Fibroblast of pulmonary artery (primary cell): ENCODE measurements at regions not wholly inside any gene's neighbourhood (a gene's known extent, or its start where the extent isn't known, plus 50 kb on each side); places are given as distances from the start of the nearest gene placed in this dataset.
A peak's percentile ranks its signal among the peaks of the same experiment; 100 is the strongest.

ENCODE experiments used
- DNase-seq: peaks from one replicate; pipeline ENCODE4 v3.0.0-alpha.2; 2010; ENCODE audit warnings: low read depth
- H3K4me3 ChIP-seq: replicated peaks from 2 replicates; pipeline ENCODE4 v1.5.1; 2011; ENCODE audit warnings: low read depth, mild to moderate bottlenecking, control low read depth, low read length, moderate library complexity
- TF ChIP-seq, protein P1 (sequence below): IDR thresholded peaks from 2 replicates; pipeline ENCODE4 v1.5.1; 2011; ENCODE audit warnings: mild to moderate bottlenecking, control low read depth, low read length, inconsistent platforms; ENCODE audit errors: missing control alignments

DNA sequence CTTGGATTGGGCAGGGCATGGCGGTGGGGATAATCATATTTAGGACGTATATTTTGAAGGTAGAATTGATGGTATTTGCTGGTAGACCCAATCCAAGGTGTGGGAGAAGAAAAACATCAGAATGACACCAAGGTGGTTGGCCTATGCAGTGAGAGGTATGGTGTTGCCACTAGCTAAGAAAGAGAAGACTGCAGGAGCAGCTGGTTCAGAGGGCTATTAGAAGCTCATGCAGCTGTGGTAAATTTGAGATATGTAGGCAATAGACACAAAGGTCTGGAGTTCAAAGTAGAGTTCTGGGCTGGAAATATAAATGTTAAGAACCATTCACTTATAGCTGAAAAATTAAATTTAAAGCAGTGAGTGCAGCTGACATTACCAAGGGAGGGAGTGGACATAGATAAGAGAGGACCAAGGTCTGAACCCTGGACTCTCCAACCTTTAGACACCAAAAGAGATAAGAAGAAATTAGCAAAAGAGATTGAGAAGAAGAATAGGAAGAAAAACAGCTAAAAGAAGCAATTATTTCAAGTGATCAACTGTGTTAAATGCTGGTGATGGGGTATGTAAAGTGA is 74.7 kb upstream of the FAM169A start:
- no peak for DNase-seq
- H3K4me3 ChIP-seq, result no peak overlapping the region
- TF ChIP-seq, protein P1, sequence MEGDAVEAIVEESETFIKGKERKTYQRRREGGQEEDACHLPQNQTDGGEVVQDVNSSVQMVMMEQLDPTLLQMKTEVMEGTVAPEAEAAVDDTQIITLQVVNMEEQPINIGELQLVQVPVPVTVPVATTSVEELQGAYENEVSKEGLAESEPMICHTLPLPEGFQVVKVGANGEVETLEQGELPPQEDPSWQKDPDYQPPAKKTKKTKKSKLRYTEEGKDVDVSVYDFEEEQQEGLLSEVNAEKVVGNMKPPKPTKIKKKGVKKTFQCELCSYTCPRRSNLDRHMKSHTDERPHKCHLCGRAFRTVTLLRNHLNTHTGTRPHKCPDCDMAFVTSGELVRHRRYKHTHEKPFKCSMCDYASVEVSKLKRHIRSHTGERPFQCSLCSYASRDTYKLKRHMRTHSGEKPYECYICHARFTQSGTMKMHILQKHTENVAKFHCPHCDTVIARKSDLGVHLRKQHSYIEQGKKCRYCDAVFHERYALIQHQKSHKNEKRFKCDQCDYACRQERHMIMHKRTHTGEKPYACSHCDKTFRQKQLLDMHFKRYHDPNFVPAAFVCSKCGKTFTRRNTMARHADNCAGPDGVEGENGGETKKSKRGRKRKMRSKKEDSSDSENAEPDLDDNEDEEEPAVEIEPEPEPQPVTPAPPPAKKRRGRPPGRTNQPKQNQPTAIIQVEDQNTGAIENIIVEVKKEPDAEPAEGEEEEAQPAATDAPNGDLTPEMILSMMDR, result no peak

DNA sequence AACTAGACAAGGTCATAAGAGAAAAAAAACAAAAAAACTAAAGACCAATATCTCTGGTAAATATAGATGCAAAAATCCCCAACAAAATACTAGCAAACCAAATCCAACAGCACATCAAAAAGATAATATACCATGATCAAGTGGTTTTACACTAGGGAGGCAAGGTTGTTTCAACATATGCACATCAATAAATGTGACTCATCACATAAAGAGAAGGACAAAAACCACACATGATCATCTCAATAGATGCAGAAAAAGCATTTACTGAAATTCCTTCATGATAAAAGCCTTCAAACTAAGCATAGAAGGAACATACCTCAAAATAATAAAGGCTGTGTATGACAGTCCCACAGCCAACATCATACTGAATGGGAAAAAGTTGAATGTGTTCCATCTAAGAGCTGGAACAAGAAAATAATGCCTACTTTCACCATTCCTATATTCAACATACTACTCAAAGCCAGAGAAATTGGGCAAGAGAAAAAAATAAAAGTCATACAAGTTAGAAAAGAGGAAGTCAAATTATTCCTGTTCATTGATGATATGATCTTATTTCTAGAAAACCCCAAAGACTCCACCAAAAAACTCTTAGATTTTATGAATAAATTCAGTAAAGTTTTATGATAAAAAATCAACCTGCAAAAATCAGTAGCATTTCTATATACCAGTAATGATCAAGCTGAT is 72.2 kb upstream of the FAM169A start:
- TF ChIP-seq, protein P1, result no peak
- H3K4me3 ChIP-seq, result no peak overlapping the region
- DNase-seq, result peak; percentile 5

DNA sequence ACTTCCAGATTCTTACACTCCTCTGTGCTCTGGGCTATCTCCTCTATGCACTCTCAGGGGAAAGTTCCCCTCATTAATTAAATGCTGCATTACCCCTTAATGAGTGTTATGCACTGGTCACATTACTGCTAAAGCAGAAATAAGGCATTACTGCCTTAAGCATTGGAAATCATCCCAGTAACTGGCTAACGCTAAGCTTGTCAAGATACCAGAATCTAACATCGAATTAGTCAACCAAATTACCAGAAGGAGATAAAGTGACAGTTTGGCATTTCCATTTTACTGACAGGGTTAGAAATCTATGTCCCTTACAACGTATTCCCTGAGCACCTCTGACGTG is 69.5 kb upstream of the FAM169A start:
- no peak overlapping the region for H3K4me3 ChIP-seq
- DNase-seq, result no peak
- TF ChIP-seq, protein P1, result no peak

DNA sequence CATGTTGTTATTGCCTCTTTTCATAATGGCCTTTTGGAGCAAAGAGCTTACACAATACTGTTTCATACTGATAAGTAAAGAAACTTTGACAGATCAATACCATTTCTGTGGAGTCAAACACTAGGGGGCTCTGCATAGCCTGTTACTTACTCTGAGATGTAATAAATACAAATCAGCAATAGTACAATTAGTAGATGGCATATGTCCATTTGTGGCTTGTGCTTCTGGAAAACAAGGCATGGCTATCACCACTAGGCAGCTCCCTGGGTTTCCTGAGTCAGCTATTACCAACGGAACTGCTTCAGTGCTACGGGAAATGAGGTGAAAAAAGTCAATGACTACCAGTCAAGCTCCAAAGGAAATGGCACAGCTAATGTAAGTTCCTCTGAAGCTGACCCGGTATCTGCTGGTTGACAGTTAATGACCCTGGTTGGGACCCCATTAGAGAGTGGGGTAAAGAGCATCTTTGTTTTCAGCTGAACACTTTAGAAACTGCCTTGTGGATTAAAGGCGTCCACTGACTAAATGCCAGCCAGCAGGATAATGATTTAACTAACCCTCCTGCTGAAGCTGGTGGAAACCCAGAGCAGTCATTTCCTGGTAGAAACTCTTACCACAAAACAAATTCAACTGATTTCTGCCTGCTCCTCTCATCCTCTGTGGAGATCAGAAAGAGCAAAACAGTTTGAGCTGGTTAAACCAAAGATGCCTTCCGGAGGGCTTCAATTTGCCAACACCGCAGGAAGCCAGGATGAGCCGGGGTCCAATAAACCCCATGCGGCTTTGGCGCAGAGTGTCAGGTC is 69.0 kb upstream of the FAM169A start:
- no peak overlapping the region for H3K4me3 ChIP-seq
- TF ChIP-seq, protein P1, result peak; percentile 18
- DNase-seq, result peak; percentile 36

DNA sequence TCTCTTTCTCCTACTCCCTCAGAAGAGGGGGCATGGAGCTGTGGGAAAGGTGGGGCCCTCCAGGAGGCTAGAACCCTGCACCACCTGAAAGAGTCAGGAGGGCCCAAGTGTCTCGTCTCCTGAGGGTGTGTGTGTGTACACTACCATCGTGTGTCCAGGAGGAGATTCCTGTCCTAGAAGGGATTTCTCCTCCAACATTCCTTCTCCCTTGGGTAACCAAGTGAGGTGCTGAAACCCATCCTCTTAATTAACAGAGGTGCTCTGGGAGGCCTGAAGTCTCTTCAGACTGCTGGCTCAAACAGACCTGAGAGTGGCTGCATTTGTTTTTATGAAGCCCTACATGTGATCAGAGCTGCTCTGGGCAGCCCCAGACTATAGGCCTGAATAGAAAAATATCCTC is 61.1 kb upstream of the FAM169A start:
- TF ChIP-seq, protein P1, result no peak
- no peak overlapping the region for H3K4me3 ChIP-seq
- DNase-seq, result no peak

DNA sequence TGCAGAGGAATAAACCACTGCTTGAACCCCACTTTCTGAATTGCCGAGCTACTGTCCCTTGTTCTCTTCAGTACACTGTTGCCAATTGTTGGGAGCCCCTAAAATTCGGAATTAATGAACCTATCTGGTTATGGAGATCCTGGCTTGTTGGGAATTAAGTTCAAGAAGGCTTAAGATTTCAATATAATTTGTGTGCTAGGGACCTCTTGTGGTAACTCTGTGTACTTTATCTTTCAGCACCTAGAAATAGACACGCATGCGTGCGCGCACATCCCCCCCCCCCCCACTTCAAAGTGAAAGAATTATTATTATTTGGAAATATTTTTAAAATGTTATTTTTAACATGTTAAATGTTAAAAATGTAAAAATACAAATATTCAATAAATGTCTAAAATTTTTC is 53.3 kb upstream of the FAM169A start:
- H3K4me3 ChIP-seq, result no peak overlapping the region
- peak; percentile 76 for DNase-seq
- TF ChIP-seq, protein P1, result peak; percentile 56
